ENCODE measurements at regions not wholly inside any gene's neighbourhood (a gene's known extent, or its start where the extent isn't known, plus 50 kb on each side); places are given as distances from the start of the nearest gene placed in this dataset.

DNA sequence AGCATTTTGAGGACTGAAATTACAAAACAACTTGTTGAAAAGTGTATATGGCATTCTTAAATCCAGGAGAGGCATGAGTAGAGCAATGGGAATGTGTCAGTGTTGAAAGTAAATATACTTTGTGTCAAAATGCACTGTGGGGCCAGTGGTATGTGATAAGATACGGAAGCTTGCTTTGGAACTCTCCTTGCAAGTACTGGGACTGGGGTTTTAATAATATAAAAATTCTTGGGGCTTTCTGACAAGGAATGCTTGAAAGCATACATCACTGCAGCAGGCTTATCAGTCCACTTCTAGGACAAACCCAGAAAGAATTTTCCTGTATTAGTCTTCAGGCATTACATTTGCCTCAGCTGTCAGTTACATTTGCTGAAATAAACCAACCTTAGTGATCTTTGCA is 472.8 kb upstream of the FZD8 start:
- POLR2A ChIA-PET: no interaction called here
- H3K36me3 ChIP-seq (ENCODE audit: control insufficient read depth in 2 of 2, insufficient read depth in 2 of 2, low read length in 1 of 2): no peaks in the 10 kb centered on the region
- no peak for TF ChIP-seq CHD2 (IDR thresholded peaks at IDR 0.05; ENCODE audit: borderline replicate concordance, low read depth, low read length)
- no peak for TF ChIP-seq STAT1 (conservative IDR thresholded peaks at IDR 0.05)
- TF ChIP-seq BHLHE40 (IDR thresholded peaks at IDR 0.05; ENCODE audit: borderline replicate concordance in 1 of 2, low read depth in 2 of 2, low read length in 1 of 2): no peak
- no peak for TF ChIP-seq REST (IDR thresholded peaks at IDR 0.05; ENCODE audit: low read depth, low read length)
- TF ChIP-seq BCL11A (IDR thresholded peaks at IDR 0.05; ENCODE audit: low read depth, low read length): no peak
- TF ChIP-seq ZBTB11 (CRISPR knock-in tag; IDR thresholded peaks at IDR 0.05): no peak
- RAD21 ChIA-PET (ENCODE audit: unreplicated experiment): no interaction called here
- ATAC-seq (no peak), DNase-seq (ENCODE audit: low read depth, low spot score) (no peak), FAIRE-seq (no peak)
- intact Hi-C loops (cut with micrococcal nuclease; ENCODE audit: unreplicated experiment): no loop called here
- H2AFZ ChIP-seq (ENCODE audit: control insufficient read depth, low read depth, low read length): no peak overlapping the region
- no peaks in the 10 kb centered on the region for H3K27me3 ChIP-seq (replicated peaks in 1 of 2; ENCODE audit: control insufficient read depth in 2 of 2, insufficient read depth in 2 of 2, low read length in 1 of 2)
- no TSS peak for BruUV-seq (replicated peaks)
- SMC1A ChIA-PET (ENCODE audit: uncharacterized antibody, unreplicated experiment): no interaction called here
- H3K4me3 ChIP-seq: no peak overlapping the region
- no peak overlapping the region for H3K27ac ChIP-seq (ENCODE audit: control insufficient read depth, insufficient read depth)
- 25% methylated on average over 1 of the region's 1 CpG for WGBS (ENCODE audit: insufficient coverage, insufficient replicate concordance, low lambda C conversion rate, missing lambda C conversion rate)
- no peaks in the 10 kb centered on the region for H4K20me1 ChIP-seq (ENCODE audit: control insufficient read depth, insufficient read depth)
- no peaks in the 10 kb centered on the region for H3K4me1 ChIP-seq (ENCODE audit: control insufficient read depth, insufficient read depth, low read length)
- in situ Hi-C loops (cut with MboI): no loop called here
- no peaks in the 10 kb centered on the region for H3K79me2 ChIP-seq (ENCODE audit: control insufficient read depth, insufficient read depth, low read length)
- no peak overlapping the region for H3K9ac ChIP-seq (ENCODE audit: control insufficient read depth, insufficient read depth, low read length)
- H3K9me3 ChIP-seq (replicated peaks; ENCODE audit: control insufficient read depth, insufficient read depth, low read length): no peaks in the 10 kb centered on the region
- H3K4me2 ChIP-seq (ENCODE audit: control insufficient read depth, insufficient read depth): no peak overlapping the region
- CTCF ChIA-PET: no interaction called here
